GM18951 (cell line): ENCODE measurements at regions not wholly inside any gene's neighbourhood (a gene's known extent, or its start where the extent isn't known, plus 50 kb on each side); places are given as distances from the start of the nearest gene placed in this dataset.

Source experiments
- POLR2A ChIP-seq: IDR thresholded peaks from 4 replicates; pipeline ENCODE4 v1.6.1; 2011; ENCODE audit warnings: mild to moderate bottlenecking; ENCODE audit not compliant: insufficient read length, insufficient read depth; ENCODE audit errors: extremely low read depth
- in situ Hi-C: fragments of 300-500 bp; cut with MboI; formaldehyde crosslinking; loops from one replicate; pipeline ENCODE4 v1.12.0; 2022; ENCODE audit warnings: low sequenced_read_pairs, mixed read lengths, inconsistent platforms; ENCODE audit not compliant: unreplicated experiment

GRCh38 chr4:59240011-59240410, 1960.1 kb upstream of the ADGRL3 start:
- no peak for TF ChIP-seq POLR2A
- in situ Hi-C loops: no loop called here

GRCh38 chr4:59243038-59243437, 1957.1 kb upstream of the ADGRL3 start:
- in situ Hi-C loops: no loop called here
- TF ChIP-seq POLR2A: no peak

- TF ChIP-seq POLR2A: no peak
- in situ Hi-C loops: no loop called here
Measured at GRCh38 chr4:59247032-59247431, 1953.1 kb upstream of the ADGRL3 start.

GRCh38 chr4:59248313-59248712, 1951.8 kb upstream of the ADGRL3 start:
- TF ChIP-seq POLR2A: no peak
- in situ Hi-C loops: no loop called here

GRCh38 chr4:59249110-59249509, 1951.0 kb upstream of the ADGRL3 start:
- TF ChIP-seq POLR2A: no peak
- in situ Hi-C loops: no loop called here

- in situ Hi-C loops: no loop called here
- no peak for TF ChIP-seq POLR2A
Measured at GRCh38 chr4:59258002-59258401, 1942.1 kb upstream of the ADGRL3 start.

GRCh38 chr4:59307609-59308008, 1892.5 kb upstream of the ADGRL3 start:
- in situ Hi-C loops: no loop called here
- no peak for TF ChIP-seq POLR2A

GRCh38 chr4:59314637-59315036, 1885.5 kb upstream of the ADGRL3 start:
- no peak for TF ChIP-seq POLR2A
- in situ Hi-C loops: no loop called here

- in situ Hi-C loops: no loop called here
- TF ChIP-seq POLR2A: no peak
Measured at GRCh38 chr4:59339631-59340030, 1860.5 kb upstream of the ADGRL3 start.

GRCh38 chr4:59341506-59341905, 1858.6 kb upstream of the ADGRL3 start:
- in situ Hi-C loops: no loop called here
- TF ChIP-seq POLR2A: no peak

- TF ChIP-seq POLR2A: no peak
- in situ Hi-C loops: no loop called here
Measured at GRCh38 chr4:59348949-59349348, 1851.2 kb upstream of the ADGRL3 start.

- in situ Hi-C loops: no loop called here
- no peak for TF ChIP-seq POLR2A
Measured at GRCh38 chr4:59369229-59369628, 1830.9 kb upstream of the ADGRL3 start.

GRCh38 chr4:59374416-59374815, 1825.7 kb upstream of the ADGRL3 start:
- in situ Hi-C loops: no loop called here
- TF ChIP-seq POLR2A: no peak

- in situ Hi-C loops: no loop called here
- no peak for TF ChIP-seq POLR2A
Measured at GRCh38 chr4:59380841-59381366, 1819.2 kb upstream of the ADGRL3 start.

- in situ Hi-C loops: no loop called here
- no peak for TF ChIP-seq POLR2A
Measured at GRCh38 chr4:59381591-59381990, 1818.5 kb upstream of the ADGRL3 start.
